ENCODE measurements at regions not wholly inside any gene's neighbourhood (a gene's known extent, or its start where the extent isn't known, plus 50 kb on each side); places are given as distances from the start of the nearest gene placed in this dataset.

GRCh38 chr2:9149388-9149660 lies 57.3 kb upstream of the ASAP2 start:
- TF ChIP-seq POLR2AphosphoS5 (IDR thresholded peaks at IDR 0.05) (no peak), EP300 (IDR thresholded peaks at IDR 0.05) (no peak)
- TF ChIP-seq, protein P1, sequence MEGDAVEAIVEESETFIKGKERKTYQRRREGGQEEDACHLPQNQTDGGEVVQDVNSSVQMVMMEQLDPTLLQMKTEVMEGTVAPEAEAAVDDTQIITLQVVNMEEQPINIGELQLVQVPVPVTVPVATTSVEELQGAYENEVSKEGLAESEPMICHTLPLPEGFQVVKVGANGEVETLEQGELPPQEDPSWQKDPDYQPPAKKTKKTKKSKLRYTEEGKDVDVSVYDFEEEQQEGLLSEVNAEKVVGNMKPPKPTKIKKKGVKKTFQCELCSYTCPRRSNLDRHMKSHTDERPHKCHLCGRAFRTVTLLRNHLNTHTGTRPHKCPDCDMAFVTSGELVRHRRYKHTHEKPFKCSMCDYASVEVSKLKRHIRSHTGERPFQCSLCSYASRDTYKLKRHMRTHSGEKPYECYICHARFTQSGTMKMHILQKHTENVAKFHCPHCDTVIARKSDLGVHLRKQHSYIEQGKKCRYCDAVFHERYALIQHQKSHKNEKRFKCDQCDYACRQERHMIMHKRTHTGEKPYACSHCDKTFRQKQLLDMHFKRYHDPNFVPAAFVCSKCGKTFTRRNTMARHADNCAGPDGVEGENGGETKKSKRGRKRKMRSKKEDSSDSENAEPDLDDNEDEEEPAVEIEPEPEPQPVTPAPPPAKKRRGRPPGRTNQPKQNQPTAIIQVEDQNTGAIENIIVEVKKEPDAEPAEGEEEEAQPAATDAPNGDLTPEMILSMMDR (IDR thresholded peaks at IDR 0.05) = no peak

All from stomach (tissue), 4 donors.